ENCODE measurements at regions not wholly inside any gene's neighbourhood (a gene's known extent, or its start where the extent isn't known, plus 50 kb on each side); places are given as distances from the start of the nearest gene placed in this dataset.
A peak's percentile ranks its signal among the peaks of the same experiment; 100 is the strongest.
"Not testable (repeated sequence)": the region's sequence is repeated elsewhere in the genome, so short reads cannot be mapped to it uniquely, and the experiment has no call there.

DNA sequence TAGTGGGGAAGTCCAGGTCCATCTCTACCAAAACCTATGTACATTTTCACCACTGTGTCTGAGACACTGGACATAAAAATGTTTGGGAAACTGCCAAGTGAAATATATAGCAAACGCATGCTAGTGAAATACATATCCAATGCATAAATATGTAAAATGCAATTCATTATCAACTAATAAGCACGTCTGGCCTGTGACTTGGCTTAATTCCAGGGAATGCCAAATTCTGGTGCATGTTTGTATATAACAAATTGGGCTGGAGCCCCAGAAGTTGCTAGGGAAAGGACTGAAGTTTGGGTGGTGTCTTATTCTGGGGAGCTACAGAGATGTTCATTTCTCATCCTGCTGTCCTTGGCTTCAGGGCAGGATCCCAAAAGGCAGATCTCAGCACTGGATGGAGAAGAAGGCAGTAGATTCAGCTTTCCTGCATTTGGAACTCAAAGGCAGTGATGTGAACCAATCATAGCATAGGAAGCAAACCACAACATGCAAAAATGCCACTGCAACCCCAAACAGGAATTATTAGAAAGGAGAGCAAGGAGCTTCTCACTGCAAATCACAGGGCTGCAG lies 184.3 kb downstream of the HS3ST3A1 start:
- no peak for DNase-seq (ENCODE audit: low read depth)
- TF ChIP-seq, protein P1, sequence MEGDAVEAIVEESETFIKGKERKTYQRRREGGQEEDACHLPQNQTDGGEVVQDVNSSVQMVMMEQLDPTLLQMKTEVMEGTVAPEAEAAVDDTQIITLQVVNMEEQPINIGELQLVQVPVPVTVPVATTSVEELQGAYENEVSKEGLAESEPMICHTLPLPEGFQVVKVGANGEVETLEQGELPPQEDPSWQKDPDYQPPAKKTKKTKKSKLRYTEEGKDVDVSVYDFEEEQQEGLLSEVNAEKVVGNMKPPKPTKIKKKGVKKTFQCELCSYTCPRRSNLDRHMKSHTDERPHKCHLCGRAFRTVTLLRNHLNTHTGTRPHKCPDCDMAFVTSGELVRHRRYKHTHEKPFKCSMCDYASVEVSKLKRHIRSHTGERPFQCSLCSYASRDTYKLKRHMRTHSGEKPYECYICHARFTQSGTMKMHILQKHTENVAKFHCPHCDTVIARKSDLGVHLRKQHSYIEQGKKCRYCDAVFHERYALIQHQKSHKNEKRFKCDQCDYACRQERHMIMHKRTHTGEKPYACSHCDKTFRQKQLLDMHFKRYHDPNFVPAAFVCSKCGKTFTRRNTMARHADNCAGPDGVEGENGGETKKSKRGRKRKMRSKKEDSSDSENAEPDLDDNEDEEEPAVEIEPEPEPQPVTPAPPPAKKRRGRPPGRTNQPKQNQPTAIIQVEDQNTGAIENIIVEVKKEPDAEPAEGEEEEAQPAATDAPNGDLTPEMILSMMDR (conservative IDR thresholded peaks at IDR 0.05; ENCODE audit: control insufficient read depth, insufficient read depth, low read depth, low read length) = no peak
- no peak overlapping the region for H3K4me3 ChIP-seq (ENCODE audit: control insufficient read depth, low read depth, low read length)

DNA sequence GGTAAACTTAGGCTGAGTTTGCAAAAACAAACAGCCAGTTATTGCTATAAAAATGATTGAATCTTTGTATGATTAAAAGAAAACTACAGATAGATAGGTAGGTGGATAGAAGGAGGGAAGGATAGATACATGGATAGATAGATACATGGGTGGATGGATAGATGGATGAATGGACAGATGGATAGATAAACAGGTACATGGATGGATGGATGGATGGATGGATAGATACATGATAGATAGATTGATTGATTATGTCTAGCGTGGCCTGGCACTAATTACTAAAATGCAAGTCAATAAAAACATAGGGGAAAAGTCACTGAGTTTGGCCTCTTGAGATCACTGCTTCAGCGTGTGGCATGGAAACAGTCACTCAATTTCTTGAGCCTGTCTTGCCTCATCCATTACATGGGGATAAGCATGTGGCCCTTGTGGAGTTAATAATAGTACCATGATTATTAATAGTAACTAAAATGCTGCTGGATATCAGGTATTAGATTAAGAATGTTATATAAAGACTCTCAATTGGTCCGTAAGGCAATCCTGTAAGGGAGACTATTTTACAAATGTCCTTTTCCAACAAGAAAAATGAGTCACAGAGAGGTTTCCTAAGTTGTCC lies 184.9 kb downstream of the HS3ST3A1 start:
- no peak overlapping the region for H3K4me3 ChIP-seq (ENCODE audit: control insufficient read depth, low read depth, low read length)
- TF ChIP-seq, protein P1 (conservative IDR thresholded peaks at IDR 0.05; ENCODE audit: control insufficient read depth, insufficient read depth, low read depth, low read length) = no peak
- DNase-seq (ENCODE audit: low read depth) = no peak

DNA sequence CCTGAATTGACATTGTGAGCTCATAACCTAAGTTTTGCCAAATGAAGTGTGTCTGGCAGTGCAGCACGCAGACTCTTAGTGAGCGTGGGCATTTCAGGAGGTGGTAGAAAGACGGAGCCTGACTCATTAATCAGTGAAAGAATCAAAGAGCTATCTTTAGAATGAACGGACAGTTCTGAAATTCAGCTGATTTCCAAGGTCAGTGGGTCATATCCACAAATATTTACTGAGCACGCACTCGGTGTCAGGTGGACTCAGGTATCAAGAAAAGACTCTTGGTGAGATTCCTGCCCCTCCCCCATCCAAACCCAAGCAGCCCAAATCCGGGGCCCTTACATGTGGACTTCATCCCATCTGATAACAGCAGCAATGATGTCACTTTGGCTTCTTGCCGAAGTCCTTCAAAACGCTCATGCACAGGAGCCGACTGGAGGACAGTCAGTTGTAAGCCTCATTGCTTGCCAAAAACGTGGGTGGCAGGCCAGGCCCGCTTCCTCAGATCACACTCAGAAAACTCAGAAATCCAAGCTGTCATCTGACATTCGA lies 185.8 kb downstream of the HS3ST3A1 start:
- no peak overlapping the region for H3K4me3 ChIP-seq (ENCODE audit: control insufficient read depth, low read depth, low read length)
- peak; percentile 92 for DNase-seq (ENCODE audit: low read depth)
- TF ChIP-seq, protein P1 (conservative IDR thresholded peaks at IDR 0.05; ENCODE audit: control insufficient read depth, insufficient read depth, low read depth, low read length) = no peak

DNA sequence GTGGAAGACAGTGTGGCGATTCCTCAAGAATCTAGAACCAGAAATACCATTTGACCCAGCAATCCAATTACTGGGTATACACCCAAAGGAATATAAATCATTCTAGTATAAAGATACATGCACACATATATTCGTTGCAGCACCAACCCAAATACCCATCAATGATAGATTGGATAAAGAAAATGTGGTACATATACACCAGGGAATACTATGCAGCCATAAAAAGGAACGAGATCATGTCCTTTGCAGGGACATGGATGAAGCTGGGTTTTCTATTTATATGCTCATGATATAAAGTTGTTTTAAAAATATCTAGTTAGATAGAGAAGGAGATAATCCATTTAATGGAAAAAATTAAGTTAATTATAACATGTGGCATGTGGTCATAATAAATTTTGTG lies 186.5 kb downstream of the HS3ST3A1 start:
- not testable (repeated sequence) for H3K4me3 ChIP-seq (ENCODE audit: control insufficient read depth, low read depth, low read length); DNase-seq (ENCODE audit: low read depth)

DNA sequence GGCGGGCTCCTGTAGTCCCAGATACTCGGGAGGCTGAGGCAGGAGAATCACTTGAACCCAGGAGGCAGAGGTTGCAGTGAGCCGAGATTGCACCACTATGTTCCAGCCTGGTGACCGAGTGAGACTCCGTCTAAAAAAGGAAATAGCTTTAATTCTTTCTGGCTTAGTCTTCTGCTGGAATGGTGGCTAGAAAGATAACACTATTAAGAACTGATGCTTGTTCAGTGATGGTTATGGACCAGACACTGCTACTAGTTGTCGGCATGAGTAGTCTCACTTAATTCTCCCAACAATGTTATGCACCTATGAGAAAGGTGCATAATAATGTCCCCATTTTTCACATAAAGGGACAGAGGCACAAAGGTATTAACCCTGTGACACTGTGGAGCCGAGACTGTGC lies 188.7 kb downstream of the HS3ST3A1 start:
- TF ChIP-seq, protein P1 (conservative IDR thresholded peaks at IDR 0.05; ENCODE audit: control insufficient read depth, insufficient read depth, low read depth, low read length) = no peak
- no peak for DNase-seq (ENCODE audit: low read depth)

DNA sequence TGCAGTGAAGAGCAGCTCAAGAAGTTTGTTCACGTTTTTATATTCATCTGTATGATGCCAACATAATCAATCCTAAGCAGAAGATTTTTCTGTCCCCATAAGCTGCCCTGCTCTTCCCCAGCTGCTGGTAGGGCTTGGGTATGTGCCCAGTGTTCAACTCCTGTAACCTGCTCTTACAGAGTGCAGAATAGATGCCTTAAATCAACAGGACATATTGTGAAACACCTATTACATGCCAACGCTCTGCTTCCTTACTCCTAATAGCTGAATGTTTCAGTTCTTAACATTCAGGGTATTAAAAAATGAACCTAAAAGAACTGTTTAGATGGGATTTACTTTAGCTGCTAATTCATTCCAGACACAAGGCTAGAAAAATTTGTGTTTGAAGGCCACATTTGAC lies 190.9 kb downstream of the HS3ST3A1 start:
- TF ChIP-seq, protein P1 (conservative IDR thresholded peaks at IDR 0.05; ENCODE audit: control insufficient read depth, insufficient read depth, low read depth, low read length) = no peak
- peak; percentile 71 for DNase-seq (ENCODE audit: low read depth)
- H3K4me3 ChIP-seq (ENCODE audit: control insufficient read depth, low read depth, low read length) = no peak overlapping the region

More for the DNA sequence above, 188.7 kb downstream of the HS3ST3A1 start:
- no peak overlapping the region for H3K4me3 ChIP-seq (ENCODE audit: control insufficient read depth, low read depth, low read length)

DNA sequence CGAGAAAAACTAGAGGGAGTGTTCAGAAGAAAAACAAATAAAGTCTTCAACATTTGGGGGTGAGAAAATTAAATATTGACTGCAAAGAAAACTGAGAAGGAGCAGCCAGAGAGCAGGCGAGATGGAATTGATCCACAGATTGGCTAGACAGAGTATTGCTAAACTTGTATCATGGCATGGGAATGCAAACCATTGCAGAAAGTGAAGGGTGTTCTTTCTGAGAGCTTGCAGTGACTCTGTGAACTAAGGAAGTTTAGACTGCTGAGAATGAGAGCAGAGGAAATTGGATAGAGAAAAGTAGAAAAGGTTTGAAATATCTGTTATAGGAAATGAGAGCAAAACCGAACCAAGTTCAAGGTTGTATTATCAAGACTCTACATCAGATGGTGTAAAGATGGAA lies 191.5 kb downstream of the HS3ST3A1 start:
- DNase-seq (ENCODE audit: low read depth) = no peak
- TF ChIP-seq, protein P1 (conservative IDR thresholded peaks at IDR 0.05; ENCODE audit: control insufficient read depth, insufficient read depth, low read depth, low read length) = no peak
- no peak overlapping the region for H3K4me3 ChIP-seq (ENCODE audit: control insufficient read depth, low read depth, low read length)

All from fibroblast of mammary gland (primary cell).